ENCODE measurements at regions not wholly inside any gene's neighbourhood (a gene's known extent, or its start where the extent isn't known, plus 50 kb on each side); places are given as distances from the start of the nearest gene placed in this dataset.

- Mint-ChIP-seq H3K9me3 (no peaks in the 10 kb centered on the region), H3K27ac (no peak overlapping the region), H3K4me1 (no peaks in the 10 kb centered on the region), H3K27me3 (ENCODE audit: low read depth in 2 of 2) (peaks cover 0 to 6% of the 10 kb centered on the region in 2 donors), H3K36me3 (no peaks in the 10 kb centered on the region), H3K4me3 (no peak overlapping the region)
- ATAC-seq (no peak), DNase-seq (no peak)
- 83% methylated on average over 7 of the region's 7 CpGs for WGBS (ENCODE audit: insufficient coverage)
- intact Hi-C loops (cut with micrococcal nuclease): no loop called here
- no peak overlapping the region for H3K27ac ChIP-seq (ENCODE audit: low read length)
- no peaks in the 10 kb centered on the region for H3K27me3 ChIP-seq (ENCODE audit: control insufficient read depth, insufficient read depth, low read length)
- no peak overlapping the region for H3K4me3 ChIP-seq (ENCODE audit: low read length)
- no peak for TF ChIP-seq CTCF (IDR thresholded peaks at IDR 0.05)
- H3K36me3 ChIP-seq (ENCODE audit: control insufficient read depth, insufficient read depth, low read length): no peaks in the 10 kb centered on the region
- H3K4me1 ChIP-seq (ENCODE audit: control insufficient read depth, insufficient read depth, low read length): no peaks in the 10 kb centered on the region
- H3K9me3 ChIP-seq (ENCODE audit: control insufficient read depth, insufficient read depth, low read length): no peaks in the 10 kb centered on the region
Observed at GRCh38 chr2:114076961-114077360, 187.1 kb downstream of the ACTR3 start.

GRCh38 chr2:114079366-114080004, 189.6 kb downstream of the ACTR3 start:
- peaks cover 0 to 6% of the 10 kb centered on the region in 2 donors for H3K27me3 Mint-ChIP-seq (ENCODE audit: low read depth in 2 of 2)
- ATAC-seq: no peak

GRCh38 chr2:114082731-114083433, 193.0 kb downstream of the ACTR3 start:
- intact Hi-C loops (cut with micrococcal nuclease): no loop called here
- no peaks in the 10 kb centered on the region for H3K36me3 Mint-ChIP-seq
- no peak overlapping the region for H3K27ac Mint-ChIP-seq
- Histone ChIP-seq H3K4me3 (ENCODE audit: low read length) (no peak overlapping the region), H3K27ac (ENCODE audit: low read length) (no peak overlapping the region), H3K9me3 (ENCODE audit: control insufficient read depth, insufficient read depth, low read length) (no peaks in the 10 kb centered on the region), H3K4me1 (ENCODE audit: control insufficient read depth, insufficient read depth, low read length) (no peaks in the 10 kb centered on the region), H3K36me3 (ENCODE audit: control insufficient read depth, insufficient read depth, low read length) (no peaks in the 10 kb centered on the region), H3K27me3 (ENCODE audit: control insufficient read depth, insufficient read depth, low read length) (no peaks in the 10 kb centered on the region)
- ATAC-seq (no peak), DNase-seq (no peak)
- 90% methylated on average over 5 of the region's 7 CpGs for WGBS (ENCODE audit: insufficient coverage)
- H3K4me1 Mint-ChIP-seq: no peaks in the 10 kb centered on the region
- peaks cover 0 to 2% of the 10 kb centered on the region in 2 donors for H3K9me3 Mint-ChIP-seq
- H3K4me3 Mint-ChIP-seq: no peak overlapping the region
- H3K27me3 Mint-ChIP-seq (ENCODE audit: low read depth in 2 of 2): no peaks in the 10 kb centered on the region
- TF ChIP-seq CTCF (IDR thresholded peaks at IDR 0.05): no peak

More at GRCh38 chr2:114079366-114080004, 189.6 kb downstream of the ACTR3 start:
- Histone ChIP-seq H3K9me3 (ENCODE audit: control insufficient read depth, insufficient read depth, low read length) (no peaks in the 10 kb centered on the region), H3K36me3 (ENCODE audit: control insufficient read depth, insufficient read depth, low read length) (no peaks in the 10 kb centered on the region), H3K27me3 (ENCODE audit: control insufficient read depth, insufficient read depth, low read length) (no peaks in the 10 kb centered on the region), H3K27ac (ENCODE audit: low read length) (no peak overlapping the region), H3K4me1 (ENCODE audit: control insufficient read depth, insufficient read depth, low read length) (no peaks in the 10 kb centered on the region), H3K4me3 (ENCODE audit: low read length) (no peak overlapping the region)
- TF ChIP-seq CTCF (IDR thresholded peaks at IDR 0.05): no peak
- Mint-ChIP-seq H3K9me3 (peaks cover 0 to 2% of the 10 kb centered on the region in 2 donors), H3K27ac (no peak overlapping the region), H3K4me3 (no peak overlapping the region), H3K36me3 (no peaks in the 10 kb centered on the region), H3K4me1 (no peaks in the 10 kb centered on the region)
- 91% methylated on average over 9 of the region's 10 CpGs for WGBS (ENCODE audit: insufficient coverage)
- no peak for DNase-seq
- intact Hi-C loops (cut with micrococcal nuclease): no loop called here

Data from natural killer cell (primary cell).